Ovary (tissue), 3 donors: ENCODE measurements at regions not wholly inside any gene's neighbourhood (a gene's known extent, or its start where the extent isn't known, plus 50 kb on each side); places are given as distances from the start of the nearest gene placed in this dataset.

Experiments
- CTCF ChIP-seq, 3 donors: fragments of 450-650 bp in 2 of 3; fragments of 200-600 bp in 1 of 3; IDR thresholded peaks; one replicate each; pipeline versions ENCODE4 v1.5.1 to v1.8.0; 2016 to 2022; ENCODE audit warnings: antibody characterized with exemption in 3 of 3, mild to moderate bottlenecking in 1 of 3
- EP300 ChIP-seq: sonication (generic); formaldehyde crosslinking; IDR thresholded peaks from one replicate; pipeline ENCODE4 v1.6.1; 2017; ENCODE audit warnings: antibody characterized with exemption
- POLR2A ChIP-seq: fragments of 450-650 bp; IDR thresholded peaks from one replicate; pipeline ENCODE4 v1.6.1; 2017; ENCODE audit warnings: antibody characterized with exemption, mild to moderate bottlenecking, moderate library complexity
- donor health status: DM: no; HTN: no; CAD: no.

GRCh38 chr6:23611776-23612381 lies 514.1 kb upstream of the NRSN1 start:
- TF ChIP-seq POLR2A (no peak), CTCF (IDR thresholded peaks at IDR 0.05) (no peak), EP300 (no peak)
